ENCODE measurements at regions not wholly inside any gene's neighbourhood (a gene's known extent, or its start where the extent isn't known, plus 50 kb on each side); places are given as distances from the start of the nearest gene placed in this dataset.

- H3K9ac ChIP-seq (ENCODE audit: low read depth, low read length): no peak overlapping the region
- H3K27ac ChIP-seq (ENCODE audit: low read length): no peak overlapping the region
- H3K79me2 ChIP-seq (ENCODE audit: insufficient read depth, low read length): no peaks in the 10 kb centered on the region
- H2AFZ ChIP-seq (ENCODE audit: low read depth, low read length): no peak overlapping the region
- no peaks in the 10 kb centered on the region for H3K36me3 ChIP-seq (ENCODE audit: insufficient read depth, low read length)
- no peaks in the 10 kb centered on the region for H3K27me3 ChIP-seq (ENCODE audit: insufficient read depth, low read length, poor library complexity)
- H3K9me3 ChIP-seq (ENCODE audit: insufficient read depth, low read length, severe bottlenecking): no peaks in the 10 kb centered on the region
- no peak for TF ChIP-seq CTCF (IDR thresholded peaks at IDR 0.05; ENCODE audit: borderline replicate concordance, extremely low read depth, low read length, poor library complexity, severe bottlenecking)
- TF ChIP-seq EZH2 (IDR thresholded peaks at IDR 0.05; ENCODE audit: borderline replicate concordance, low read depth, low read length, severe bottlenecking): no peak
- no peak overlapping the region for H3K4me3 ChIP-seq (ENCODE audit: low read depth in 1 of 2, low read length in 2 of 2)
- H3K4me1 ChIP-seq (ENCODE audit: insufficient read depth, low read length): no peaks in the 10 kb centered on the region
- H3K4me2 ChIP-seq (ENCODE audit: insufficient read depth, low read length): no peak overlapping the region
- DNase-seq (no peak), ATAC-seq (ENCODE audit: insufficient read depth, low read depth) (no peak)
- H4K20me1 ChIP-seq (ENCODE audit: insufficient read depth, low read length): no peaks in the 10 kb centered on the region
Measured at GRCh38 chr1:190595438-190595837, 117.8 kb upstream of the BRINP3 start.

GRCh38 chr1:190597294-190597693, 119.6 kb upstream of the BRINP3 start:
- Histone ChIP-seq H3K9me3 (ENCODE audit: insufficient read depth, low read length, severe bottlenecking) (no peaks in the 10 kb centered on the region), H2AFZ (ENCODE audit: low read depth, low read length) (no peak overlapping the region), H3K36me3 (ENCODE audit: insufficient read depth, low read length) (no peaks in the 10 kb centered on the region), H3K9ac (ENCODE audit: low read depth, low read length) (no peak overlapping the region), H3K4me2 (ENCODE audit: insufficient read depth, low read length) (no peak overlapping the region), H3K4me1 (ENCODE audit: insufficient read depth, low read length) (no peaks in the 10 kb centered on the region), H3K79me2 (ENCODE audit: insufficient read depth, low read length) (no peaks in the 10 kb centered on the region), H3K27ac (ENCODE audit: low read length) (no peak overlapping the region), H3K27me3 (ENCODE audit: insufficient read depth, low read length, poor library complexity) (no peaks in the 10 kb centered on the region), H3K4me3 (ENCODE audit: low read depth in 1 of 2, low read length in 2 of 2) (no peak overlapping the region), H4K20me1 (ENCODE audit: insufficient read depth, low read length) (no peaks in the 10 kb centered on the region)
- DNase-seq (no peak), ATAC-seq (ENCODE audit: insufficient read depth, low read depth) (no peak)
- TF ChIP-seq EZH2 (IDR thresholded peaks at IDR 0.05; ENCODE audit: borderline replicate concordance, low read depth, low read length, severe bottlenecking): no peak
- no peak for TF ChIP-seq CTCF (IDR thresholded peaks at IDR 0.05; ENCODE audit: borderline replicate concordance, extremely low read depth, low read length, poor library complexity, severe bottlenecking)

- TF ChIP-seq EZH2 (IDR thresholded peaks at IDR 0.05; ENCODE audit: borderline replicate concordance, low read depth, low read length, severe bottlenecking): no peak
- no peak for TF ChIP-seq CTCF (IDR thresholded peaks at IDR 0.05; ENCODE audit: borderline replicate concordance, extremely low read depth, low read length, poor library complexity, severe bottlenecking)
- no peak overlapping the region for H3K4me3 ChIP-seq (ENCODE audit: low read depth in 1 of 2, low read length in 2 of 2)
- no peak overlapping the region for H3K27ac ChIP-seq (ENCODE audit: low read length)
- no peak overlapping the region for H3K9ac ChIP-seq (ENCODE audit: low read depth, low read length)
- no peak overlapping the region for H2AFZ ChIP-seq (ENCODE audit: low read depth, low read length)
- no peak for DNase-seq
- no peaks in the 10 kb centered on the region for H3K4me1 ChIP-seq (ENCODE audit: insufficient read depth, low read length)
- H3K36me3 ChIP-seq (ENCODE audit: insufficient read depth, low read length): no peaks in the 10 kb centered on the region
- H3K79me2 ChIP-seq (ENCODE audit: insufficient read depth, low read length): no peaks in the 10 kb centered on the region
- no peaks in the 10 kb centered on the region for H3K27me3 ChIP-seq (ENCODE audit: insufficient read depth, low read length, poor library complexity)
- no peaks in the 10 kb centered on the region for H3K9me3 ChIP-seq (ENCODE audit: insufficient read depth, low read length, severe bottlenecking)
- no peaks in the 10 kb centered on the region for H4K20me1 ChIP-seq (ENCODE audit: insufficient read depth, low read length)
- no peak overlapping the region for H3K4me2 ChIP-seq (ENCODE audit: insufficient read depth, low read length)
- no peak for ATAC-seq (ENCODE audit: insufficient read depth, low read depth)
Measured at GRCh38 chr1:190599670-190600069, 122.0 kb upstream of the BRINP3 start.

GRCh38 chr1:190602325-190602724, 124.7 kb upstream of the BRINP3 start:
- no peak for ATAC-seq (ENCODE audit: insufficient read depth, low read depth)
- H3K9me3 ChIP-seq (ENCODE audit: insufficient read depth, low read length, severe bottlenecking): no peaks in the 10 kb centered on the region
- no peaks in the 10 kb centered on the region for H3K27me3 ChIP-seq (ENCODE audit: insufficient read depth, low read length, poor library complexity)
- H3K4me1 ChIP-seq (ENCODE audit: insufficient read depth, low read length): no peaks in the 10 kb centered on the region
- H3K4me3 ChIP-seq (ENCODE audit: low read depth in 1 of 2, low read length in 2 of 2): no peak overlapping the region
- H3K27ac ChIP-seq (ENCODE audit: low read length): no peak overlapping the region
- H4K20me1 ChIP-seq (ENCODE audit: insufficient read depth, low read length): no peaks in the 10 kb centered on the region
- no peaks in the 10 kb centered on the region for H3K36me3 ChIP-seq (ENCODE audit: insufficient read depth, low read length)
- no peak overlapping the region for H3K9ac ChIP-seq (ENCODE audit: low read depth, low read length)
- H3K79me2 ChIP-seq (ENCODE audit: insufficient read depth, low read length): no peaks in the 10 kb centered on the region
- DNase-seq: no peak
- no peak overlapping the region for H3K4me2 ChIP-seq (ENCODE audit: insufficient read depth, low read length)
- TF ChIP-seq CTCF (IDR thresholded peaks at IDR 0.05; ENCODE audit: borderline replicate concordance, extremely low read depth, low read length, poor library complexity, severe bottlenecking) (no peak), EZH2 (IDR thresholded peaks at IDR 0.05; ENCODE audit: borderline replicate concordance, low read depth, low read length, severe bottlenecking) (no peak)
- 0 out of 2 replicates have a peak overlapping the region, but pooled peaks have one; percentile 8 for H2AFZ ChIP-seq (ENCODE audit: low read depth, low read length)
